ENCODE measurements at regions not wholly inside any gene's neighbourhood (a gene's known extent, or its start where the extent isn't known, plus 50 kb on each side); places are given as distances from the start of the nearest gene placed in this dataset.

- no peak for TF ChIP-seq RAD21 (IDR thresholded peaks at IDR 0.05; ENCODE audit: low read length)
- TF ChIP-seq CTCF (IDR thresholded peaks at IDR 0.05) = no peak
- TF ChIP-seq EP300 (IDR thresholded peaks at IDR 0.05; ENCODE audit: borderline replicate concordance in 1 of 2, low read depth in 1 of 2, low read length in 1 of 2) = no peak
- TF ChIP-seq USF2 (IDR thresholded peaks at IDR 0.05; ENCODE audit: borderline replicate concordance, low read depth, low read length) = no peak
Observed at GRCh38 chr5:101296477-101296876, 393.4 kb upstream of the ST8SIA4 start.

All from SK-N-SH (cell line).